HCT116 (cell line): ENCODE measurements at regions not wholly inside any gene's neighbourhood (a gene's known extent, or its start where the extent isn't known, plus 50 kb on each side); places are given as distances from the start of the nearest gene placed in this dataset.

Source experiments
- ATAC-seq: fragments of 200-7000 bp; cut with Tn5 transposase; 2 replicates; pipeline ENCODE4 v1.9.1; 2020; ENCODE audit warnings: mild to moderate bottlenecking, moderate library complexity
- BruUV-seq: library from RNA; stranded (reverse); fragments of 400-500 nt; replicated peaks from 2 replicates; lab custom pipeline; 2021; lab: Mats Ljungman, UMichigan
- CTCF ChIA-PET: fragments of 300-600 bp; sonication (Branson Sonifier 250); formaldehyde crosslinking; loops from one replicate; lab custom pipeline; 2021; ENCODE audit warnings: antibody characterized with exemption; lab: Charles Lee
- POLR2A ChIA-PET: fragments of 300-600, 350-600 bp; sonication (Branson Sonifier 250); formaldehyde crosslinking; loops from one replicate; lab custom pipeline; 2021; ENCODE audit warnings: antibody characterized with exemption; lab: Charles Lee
- RAD21 ChIA-PET, 2 experiments: fragments of 300-600 bp; sonication (Branson Sonifier 250); formaldehyde crosslinking; loops; one replicate each; lab custom pipeline; 2023; ENCODE audit warnings: low total read pairs in 2 of 2; ENCODE audit not compliant: uncharacterized antibody in 2 of 2, unreplicated experiment in 2 of 2, low non-redundant PET in 1 of 2; lab: Charles Lee
- DNase-seq: peaks from one replicate; pipeline ENCODE4 v3.0.0-alpha.2; 2010; ENCODE audit warnings: low read depth, low spot score
- H2AFZ ChIP-seq: fragments of 200-600 bp; shearing (Covaris generic), sonication (generic); 2 replicates; pipeline ENCODE4 v1.6.1; 2017; ENCODE audit warnings: low read depth, mixed run types, mixed read lengths, antibody characterized with exemption, low read length; ENCODE audit not compliant: poor library complexity, severe bottlenecking
- H3K27ac ChIP-seq: 2 replicates; pipeline ENCODE4 v1.5.1; 2012; ENCODE audit warnings: low read depth, low read length
- H3K27me3 ChIP-seq: fragments of 200-600 bp; sonication (generic); 2 replicates; pipeline ENCODE4 v1.6.1; 2016; ENCODE audit warnings: mixed run types, low read length, mixed read lengths; ENCODE audit not compliant: insufficient read depth
- H3K36me3 ChIP-seq, 2 experiments: fragments of 200-500 bp in 1 of 2; fragments of 200-600 bp in 1 of 2; sonication (Bioruptor generic) in 1 of 2; sonication (generic) in 1 of 2; 2 replicates each; pipeline versions ENCODE4 v1.5.1 to v1.6.1; 2014 to 2016; ENCODE audit warnings: low read length in 2 of 2, inconsistent platforms in 1 of 2, mixed read lengths in 1 of 2, mixed run types in 1 of 2; ENCODE audit not compliant: insufficient read depth in 2 of 2, control insufficient read depth in 1 of 2
- H3K4me1 ChIP-seq, 2 experiments: fragments of 200-600 bp in 1 of 2; sonication (generic) in 1 of 2; 2 replicates each; pipeline versions ENCODE4 v1.5.1 to v1.6.1; 2012 to 2017; ENCODE audit warnings: low read length in 2 of 2, inconsistent platforms in 1 of 2, mild to moderate bottlenecking in 1 of 2, mixed read lengths in 1 of 2, mixed run types in 1 of 2, moderate library complexity in 1 of 2; ENCODE audit not compliant: insufficient read depth in 2 of 2, control insufficient read depth in 1 of 2
- H3K4me2 ChIP-seq: fragments of 200-600 bp; sonication (generic); 2 replicates; pipeline ENCODE4 v1.6.1; 2017; ENCODE audit warnings: mixed run types, low read length, mixed read lengths
- H3K4me3 ChIP-seq, 2 experiments: fragments of 200-600 bp in 1 of 2; sonication (generic) in 1 of 2; replicated peaks in 1 of 2; 2 replicates each; pipeline ENCODE4 v1.5.1; 2011 to 2016; ENCODE audit warnings: low read length in 2 of 2, control low read depth in 1 of 2, low read depth in 1 of 2, mild to moderate bottlenecking in 1 of 2, mixed read lengths in 1 of 2, mixed run types in 1 of 2
- H3K79me2 ChIP-seq: fragments of 200-600 bp; sonication (generic); 2 replicates; pipeline ENCODE4 v1.6.1; 2017; ENCODE audit warnings: mild to moderate bottlenecking, mixed run types, low read length, moderate library complexity, mixed read lengths; ENCODE audit not compliant: insufficient read depth
- H3K9ac ChIP-seq: fragments of 200-600 bp; sonication (generic); 2 replicates; pipeline ENCODE4 v1.6.1; 2016; ENCODE audit warnings: low read length, mixed read lengths
- H3K9me2 ChIP-seq: fragments of 200-600 bp; sonication (generic), shearing (Covaris generic); 2 replicates; pipeline ENCODE4 v1.6.1; 2017; ENCODE audit warnings: mixed run types, mild to moderate bottlenecking, moderate library complexity; ENCODE audit not compliant: insufficient read depth
- H3K9me3 ChIP-seq, 2 experiments: fragments of 200-500 bp in 1 of 2; fragments of 200-600 bp in 1 of 2; sonication (Bioruptor generic) in 1 of 2; sonication (generic) in 1 of 2; 2 replicates each; pipeline ENCODE4 v1.6.1; 2014 to 2017; ENCODE audit warnings: low read length in 2 of 2, mixed read lengths in 2 of 2, inconsistent platforms in 1 of 2, low read depth in 1 of 2, mild to moderate bottlenecking in 1 of 2, mixed run types in 1 of 2, moderate library complexity in 1 of 2; ENCODE audit not compliant: control insufficient read depth in 1 of 2, insufficient read depth in 1 of 2
- H4K20me1 ChIP-seq: fragments of 200-600 bp; sonication (generic), shearing (Covaris generic); 2 replicates; pipeline ENCODE4 v1.6.1; 2017; ENCODE audit warnings: mixed run types, mild to moderate bottlenecking, moderate library complexity; ENCODE audit not compliant: insufficient read depth
- EZH2 ChIP-seq: fragments of 200-600 bp; sonication (generic); IDR thresholded peaks from 2 replicates; pipeline ENCODE4 v1.6.1; 2017; ENCODE audit warnings: antibody characterized with exemption, mixed run types
- EZH2phosphoT487 ChIP-seq: fragments of 200-600 bp; IDR thresholded peaks from 2 replicates; pipeline ENCODE4 v1.6.1; 2018; ENCODE audit warnings: antibody characterized with exemption, borderline replicate concordance
- FOSL1 ChIP-seq: IDR thresholded peaks from 2 replicates; pipeline ENCODE4 v1.6.1; 2012; ENCODE audit warnings: low read depth
- POLR2AphosphoS5 ChIP-seq: IDR thresholded peaks from 2 replicates; pipeline ENCODE4 v1.6.1; 2011; ENCODE audit warnings: mild to moderate bottlenecking, low read depth, low read length, moderate library complexity
- SIN3A ChIP-seq: IDR thresholded peaks from 2 replicates; pipeline ENCODE4 v1.6.1; 2012; ENCODE audit warnings: low read depth
- SP1 ChIP-seq: IDR thresholded peaks from 2 replicates; pipeline ENCODE4 v1.6.1; 2012; ENCODE audit warnings: low read depth
- TCF7L2 ChIP-seq: IDR thresholded peaks from 2 replicates; pipeline ENCODE4 v1.7.0; 2011; ENCODE audit warnings: borderline replicate concordance, inconsistent platforms; ENCODE audit not compliant: insufficient read depth, insufficient read length; ENCODE audit errors: extremely low read depth
- YY1 ChIP-seq: IDR thresholded peaks from 2 replicates; pipeline ENCODE4 v1.6.1; 2011; ENCODE audit warnings: low read length, low read depth, moderate library complexity, mild to moderate bottlenecking; ENCODE audit not compliant: insufficient replicate concordance; ENCODE audit errors: extremely low read depth
- ZFX ChIP-seq: fragments of 450-650 bp; IDR thresholded peaks from 2 replicates; pipeline ENCODE4 v1.6.1; 2017
- ZNF274 ChIP-seq: fragments of 200-500 bp; sonication (Bioruptor generic); IDR thresholded peaks from 2 replicates; pipeline ENCODE4 v1.6.1; 2014; ENCODE audit warnings: mild to moderate bottlenecking, low read depth, low read length, inconsistent platforms
- intact Hi-C: fragments of 100-400 bp; cut with micrococcal nuclease; formaldehyde crosslinking; loops from 2 replicates; pipeline ENCODE4 v1.10.0; 2022
- TF ChIP-seq, protein P1 (sequence below): IDR thresholded peaks from 2 replicates; pipeline ENCODE4 v1.6.1; 2011; ENCODE audit warnings: mild to moderate bottlenecking, low read length, moderate library complexity; ENCODE audit not compliant: insufficient replicate concordance; ENCODE audit errors: extremely low read depth

DNA sequence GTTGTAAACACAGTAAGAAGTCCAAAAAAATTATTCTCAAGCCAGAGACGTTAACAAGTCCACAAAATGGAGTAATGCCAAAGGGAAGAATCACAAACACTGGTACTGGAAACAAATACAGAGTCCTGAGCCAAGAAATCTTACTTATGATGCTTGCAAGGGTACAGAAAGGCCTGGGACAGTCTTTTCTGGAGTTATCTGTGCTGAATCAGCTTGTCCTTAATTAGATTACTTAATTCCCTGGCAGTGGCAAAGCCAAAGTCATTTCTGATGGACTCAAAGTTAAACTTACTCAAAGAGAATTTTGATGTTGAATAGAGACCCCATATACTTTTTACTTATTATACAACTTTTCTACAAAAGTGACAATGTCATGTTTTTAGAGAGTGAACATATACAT lies 610.5 kb upstream of the ITGA1 start:
- Histone ChIP-seq H3K27me3 (no peaks in the 10 kb centered on the region), H3K4me1 (no peaks in the 10 kb centered on the region), H3K36me3 (no peaks in the 10 kb centered on the region), H3K27ac (no peak overlapping the region), H3K9ac (no peak overlapping the region), H3K4me3 (no peak overlapping the region), H3K9me2 (no peaks in the 10 kb centered on the region), H3K4me2 (no peak overlapping the region), H3K79me2 (no peaks in the 10 kb centered on the region), H4K20me1 (no peaks in the 10 kb centered on the region; the same call in 1 of the 2 replicates), H3K9me3 (no peaks in the 10 kb centered on the region), H2AFZ (no peak overlapping the region)
- POLR2A ChIA-PET: no interaction called here
- intact Hi-C loops: no loop called here
- RAD21 ChIA-PET: no interaction called here
- ATAC-seq: no peak
- CTCF ChIA-PET: no interaction called here
- no peak for DNase-seq
- BruUV-seq: no TSS peak
- TF ChIP-seq SP1 (no peak), EZH2phosphoT487 (no peak), ZNF274 (no peak), SIN3A (no peak), ZFX (no peak), EZH2 (no peak), TCF7L2 (no peak), YY1 (no peak), POLR2AphosphoS5 (no peak), FOSL1 (no peak)
- TF ChIP-seq, protein P1, sequence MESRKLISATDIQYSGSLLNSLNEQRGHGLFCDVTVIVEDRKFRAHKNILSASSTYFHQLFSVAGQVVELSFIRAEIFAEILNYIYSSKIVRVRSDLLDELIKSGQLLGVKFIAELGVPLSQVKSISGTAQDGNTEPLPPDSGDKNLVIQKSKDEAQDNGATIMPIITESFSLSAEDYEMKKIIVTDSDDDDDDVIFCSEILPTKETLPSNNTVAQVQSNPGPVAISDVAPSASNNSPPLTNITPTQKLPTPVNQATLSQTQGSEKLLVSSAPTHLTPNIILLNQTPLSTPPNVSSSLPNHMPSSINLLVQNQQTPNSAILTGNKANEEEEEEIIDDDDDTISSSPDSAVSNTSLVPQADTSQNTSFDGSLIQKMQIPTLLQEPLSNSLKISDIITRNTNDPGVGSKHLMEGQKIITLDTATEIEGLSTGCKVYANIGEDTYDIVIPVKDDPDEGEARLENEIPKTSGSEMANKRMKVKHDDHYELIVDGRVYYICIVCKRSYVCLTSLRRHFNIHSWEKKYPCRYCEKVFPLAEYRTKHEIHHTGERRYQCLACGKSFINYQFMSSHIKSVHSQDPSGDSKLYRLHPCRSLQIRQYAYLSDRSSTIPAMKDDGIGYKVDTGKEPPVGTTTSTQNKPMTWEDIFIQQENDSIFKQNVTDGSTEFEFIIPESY: no peak
- TF ChIP-seq, all 23 proteins: peak for 0
